Glomerular visceral epithelial cell (primary cell): ENCODE measurements at regions not wholly inside any gene's neighbourhood (a gene's known extent, or its start where the extent isn't known, plus 50 kb on each side); places are given as distances from the start of the nearest gene placed in this dataset.
"Not testable (repeated sequence)": the region's sequence is repeated elsewhere in the genome, so short reads cannot be mapped to it uniquely, and the experiment has no call there.

Experiments
- DNase-seq: peaks from one replicate; pipeline ENCODE4 v3.0.0-alpha.2; 2016; ENCODE audit errors: extremely low spot score

GRCh38 chr18:8882632-8883408 is 177.5 kb downstream of the MTCL1 start:
- DNase-seq: peak; percentile 6

GRCh38 chr18:8883409-8883668 is 178.0 kb downstream of the MTCL1 start:
- no peak for DNase-seq

DNA sequence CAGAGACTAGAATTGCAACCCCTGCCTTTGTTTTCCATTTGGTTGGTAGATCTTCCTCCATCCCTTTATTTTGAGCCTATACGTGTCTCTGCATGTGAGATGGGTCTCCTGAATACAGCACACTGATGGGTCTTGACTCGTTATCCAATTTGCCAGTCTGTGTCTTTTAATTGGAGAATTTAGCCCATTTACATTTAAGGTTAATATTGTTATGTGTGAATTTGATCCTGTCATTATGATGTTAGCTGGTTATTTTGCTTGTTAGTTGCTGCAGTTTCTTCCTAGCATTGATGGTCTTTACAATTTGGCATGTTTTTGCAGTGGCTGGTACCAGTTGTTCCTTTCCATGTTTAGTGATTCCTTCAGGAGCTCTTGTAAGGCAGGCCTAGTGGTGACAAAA is 182.5 kb downstream of the MTCL1 start:
- DNase-seq: not testable (repeated sequence)

- DNase-seq: peak; percentile 49
Observed at GRCh38 chr18:8889489-8889888, 184.1 kb downstream of the MTCL1 start.

DNA sequence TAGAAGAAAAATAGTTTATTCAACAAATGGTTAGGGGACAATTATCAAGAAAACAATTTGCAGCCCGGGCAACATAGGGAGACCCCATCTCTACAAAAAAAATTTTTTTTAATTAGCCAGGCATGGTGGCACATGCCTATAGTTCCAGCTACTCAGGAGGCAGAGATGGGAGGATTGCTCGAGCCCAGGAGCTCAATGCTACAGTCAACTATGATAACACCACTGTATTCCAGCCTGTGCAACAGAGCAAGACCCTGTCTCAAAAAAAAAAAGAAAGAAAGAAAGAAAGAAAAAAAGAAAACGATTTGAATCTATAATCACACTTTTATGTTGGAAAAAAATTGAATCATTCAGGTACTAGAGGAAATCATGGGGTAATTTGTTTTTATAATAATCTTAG is 185.1 kb downstream of the MTCL1 start:
- DNase-seq: peak; percentile 76

- peak; percentile 98 for DNase-seq
Observed at GRCh38 chr18:8890957-8891464, 185.7 kb downstream of the MTCL1 start.

- DNase-seq: no peak
Observed at GRCh38 chr18:8893221-8893620, 187.9 kb downstream of the MTCL1 start.

DNA sequence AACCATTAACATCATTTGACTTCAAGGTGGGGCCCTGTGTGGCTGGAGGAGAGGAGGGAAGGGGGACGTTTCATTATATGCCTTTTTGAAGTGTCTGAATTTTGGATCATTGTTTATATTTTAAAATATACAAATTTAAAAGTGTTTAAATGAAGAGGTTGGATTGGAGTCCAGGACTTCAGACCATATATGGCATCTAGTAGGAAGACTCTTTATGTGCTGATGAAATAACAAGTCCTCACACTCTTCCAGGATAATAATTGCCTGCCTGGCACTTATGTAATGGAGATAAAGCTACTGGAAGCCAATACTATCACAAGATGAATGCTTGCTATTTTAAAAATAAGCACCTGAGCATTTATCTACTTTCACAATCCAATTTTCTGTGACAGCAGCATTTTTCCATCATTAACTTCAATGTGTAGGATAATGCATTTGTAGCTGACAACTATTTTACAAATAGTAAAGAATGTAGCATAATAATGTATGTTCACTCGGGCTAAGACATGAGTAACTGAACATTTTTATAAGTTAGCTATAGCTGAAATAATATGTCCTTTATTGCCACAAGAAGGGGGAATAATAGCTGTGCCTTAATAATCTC is 188.4 kb downstream of the MTCL1 start:
- no peak for DNase-seq

DNA sequence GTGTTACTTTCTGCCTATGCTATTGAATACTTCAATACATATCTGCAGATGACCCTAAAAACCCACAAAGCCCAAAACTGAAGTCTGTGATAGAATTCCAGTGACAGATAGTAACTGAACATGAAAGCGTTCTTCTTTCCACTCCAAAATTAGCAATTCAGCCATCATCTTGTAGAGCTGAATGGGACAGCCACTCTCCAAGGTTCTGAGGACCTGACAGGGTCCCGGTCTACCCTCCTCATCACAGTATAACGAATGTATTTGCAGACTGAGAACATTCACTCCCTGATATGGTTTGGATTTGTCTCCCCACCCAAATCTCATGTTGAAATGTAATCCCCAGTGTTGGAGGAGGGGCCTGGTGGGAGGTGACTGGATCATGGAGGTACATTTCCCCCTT is 189.5 kb downstream of the MTCL1 start:
- no peak for DNase-seq

GRCh38 chr18:8895341-8895740 is 190.0 kb downstream of the MTCL1 start:
- DNase-seq: no peak

- peak; percentile 73 for DNase-seq
Observed at GRCh38 chr18:8895987-8896619, 190.7 kb downstream of the MTCL1 start.

GRCh38 chr18:8899000-8899399 is 193.6 kb downstream of the MTCL1 start:
- DNase-seq: peak; percentile 15

- DNase-seq: no peak
Observed at GRCh38 chr18:8900552-8900951, 195.2 kb downstream of the MTCL1 start.

GRCh38 chr18:8901019-8901418 is 195.7 kb downstream of the MTCL1 start:
- no peak for DNase-seq

- no peak for DNase-seq
Observed at GRCh38 chr18:8904316-8904715, 198.2 kb upstream of the NDUFV2 start.

DNA sequence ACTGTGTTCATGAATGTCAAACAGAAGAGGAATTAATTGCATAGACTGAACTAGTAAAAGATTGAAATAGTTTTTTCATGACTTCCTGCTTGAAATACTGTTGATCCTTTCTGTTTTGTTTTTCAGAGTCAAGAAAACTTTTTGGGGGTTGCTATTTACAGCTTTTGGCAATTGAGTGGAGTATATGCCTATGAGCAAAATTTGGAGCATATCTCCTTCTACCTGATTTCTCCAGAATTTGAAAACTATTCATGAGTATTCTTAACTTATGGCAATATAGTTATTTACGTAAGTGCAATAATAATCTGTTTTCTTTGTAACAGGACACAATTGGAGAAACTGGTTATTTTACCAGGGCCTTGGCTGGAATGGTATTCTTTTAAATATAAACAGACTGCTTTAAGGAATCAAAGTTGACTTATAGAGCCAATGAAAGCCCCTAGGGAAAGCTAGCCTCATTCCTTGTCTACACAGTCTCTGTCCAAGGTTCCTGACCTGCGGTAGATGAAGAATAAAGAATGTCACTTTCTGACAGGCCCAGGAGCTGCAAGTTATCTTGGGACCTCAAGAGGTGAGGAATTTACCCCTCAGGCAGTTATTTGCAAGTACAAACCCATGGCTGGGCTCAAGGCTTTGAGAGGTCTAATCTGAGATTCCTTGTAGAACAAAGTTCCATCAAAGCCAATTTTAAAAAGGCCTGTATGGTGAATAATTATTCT is 193.5 kb upstream of the NDUFV2 start:
- no peak for DNase-seq

GRCh38 chr18:8910186-8910822 is 192.2 kb upstream of the NDUFV2 start:
- no peak for DNase-seq

- no peak for DNase-seq
Observed at GRCh38 chr18:8910843-8911242, 191.7 kb upstream of the NDUFV2 start.

GRCh38 chr18:8911408-8912340 is 190.8 kb upstream of the NDUFV2 start:
- DNase-seq: no peak

GRCh38 chr18:8912348-8913326 is 189.9 kb upstream of the NDUFV2 start:
- DNase-seq: no peak
